Activated CD8-positive, alpha-beta memory T cell treated with anti-CD3 and anti-CD28 coated beads, Interleukin-2, amount 50 U/mL, for 48 hours (primary cell): ENCODE measurements at regions not wholly inside any gene's neighbourhood (a gene's known extent, or its start where the extent isn't known, plus 50 kb on each side); places are given as distances from the start of the nearest gene placed in this dataset.

ENCODE experiments used
- DNase-seq: peaks from one replicate; pipeline ENCODE4 v3.0.0-alpha.2; 2020

- DNase-seq = no peak
Observed at GRCh38 chr12:61701471-61701870, 558.7 kb upstream of the USP15 start.

- no peak for DNase-seq
Observed at GRCh38 chr12:61706783-61707182, 553.4 kb upstream of the USP15 start.

GRCh38 chr12:61713121-61713520, 547.1 kb upstream of the USP15 start:
- DNase-seq = no peak

GRCh38 chr12:61717986-61718385, 542.2 kb upstream of the USP15 start:
- no peak for DNase-seq

- DNase-seq = no peak
Observed at GRCh38 chr12:61739925-61740324, 520.3 kb upstream of the USP15 start.

- DNase-seq = no peak
Observed at GRCh38 chr12:61750604-61751003, 509.6 kb upstream of the USP15 start.

GRCh38 chr12:61754214-61754613, 506.0 kb upstream of the USP15 start:
- no peak for DNase-seq

- DNase-seq = no peak
Observed at GRCh38 chr12:61757831-61758505, 502.2 kb upstream of the USP15 start.

GRCh38 chr12:61758661-61759060, 501.5 kb upstream of the USP15 start:
- no peak for DNase-seq

- no peak for DNase-seq
Observed at GRCh38 chr12:61765926-61766325, 494.3 kb upstream of the USP15 start.

- DNase-seq = no peak
Observed at GRCh38 chr12:61780435-61780834, 479.8 kb upstream of the USP15 start.

- no peak for DNase-seq
Observed at GRCh38 chr12:61781021-61781581, 479.1 kb upstream of the USP15 start.

GRCh38 chr12:61796846-61797245, 463.4 kb upstream of the USP15 start:
- DNase-seq = no peak

- no peak for DNase-seq
Observed at GRCh38 chr12:61797266-61797665, 462.9 kb upstream of the USP15 start.

- no peak for DNase-seq
Observed at GRCh38 chr12:61798778-61799177, 461.4 kb upstream of the USP15 start.

- DNase-seq = no peak
Observed at GRCh38 chr12:61804301-61804700, 455.9 kb upstream of the USP15 start.

- DNase-seq = no peak
Observed at GRCh38 chr12:61808856-61809255, 451.3 kb upstream of the USP15 start.

- no peak for DNase-seq
Observed at GRCh38 chr12:61810486-61810885, 449.7 kb upstream of the USP15 start.

GRCh38 chr12:61821381-61821780, 438.8 kb upstream of the USP15 start:
- DNase-seq = no peak

GRCh38 chr12:61823102-61823501, 437.1 kb upstream of the USP15 start:
- DNase-seq = no peak

GRCh38 chr12:61846765-61847164, 413.4 kb upstream of the USP15 start:
- DNase-seq = no peak

- no peak for DNase-seq
Observed at GRCh38 chr12:61848893-61849292, 411.3 kb upstream of the USP15 start.

GRCh38 chr12:61853945-61854344, 406.3 kb upstream of the USP15 start:
- no peak for DNase-seq

- DNase-seq = no peak
Observed at GRCh38 chr12:61854902-61855301, 405.3 kb upstream of the USP15 start.

- no peak for DNase-seq
Observed at GRCh38 chr12:61857968-61858367, 402.2 kb upstream of the USP15 start.
